Prostate gland (tissue), 2 donors: ENCODE measurements at regions not wholly inside any gene's neighbourhood (a gene's known extent, or its start where the extent isn't known, plus 50 kb on each side); places are given as distances from the start of the nearest gene placed in this dataset.

Experiments used
- DNase-seq: peaks from one replicate; pipeline ENCODE4 v3.0.0-alpha.2; 2019; ENCODE audit warnings: low spot score
- H3K27ac ChIP-seq, 2 donors: fragments of 200-600 bp; sonication (generic); 2 replicates each; pipeline ENCODE4 v1.5.1; 2017 to 2019
- H3K27me3 ChIP-seq: fragments of 200-600 bp; sonication (generic); replicated peaks from 2 replicates; pipeline ENCODE4 v1.5.1; 2019; ENCODE audit not compliant: insufficient read depth
- H3K36me3 ChIP-seq, 2 donors: fragments of 200-600 bp; sonication (generic); 1 replicate in 1 of 2; 2 replicates in 1 of 2; pipeline versions ENCODE4 v1.5.1 to v1.8.1; 2017 to 2019
- H3K4me1 ChIP-seq: fragments of 200-600 bp; sonication (generic); replicated peaks from 2 replicates; pipeline ENCODE4 v1.5.1; 2019
- H3K4me3 ChIP-seq, 2 donors: fragments of 200-600 bp; sonication (generic); 2 replicates each; pipeline ENCODE4 v1.5.1; 2017 to 2019
- H3K9me3 ChIP-seq: fragments of 200-600 bp; sonication (generic); 2 replicates; pipeline ENCODE4 v1.5.1; 2017
- POLR2A ChIP-seq: fragments of 450-650 bp; IDR thresholded peaks from one replicate; pipeline ENCODE4 v1.6.1; 2016; ENCODE audit warnings: antibody characterized with exemption, mild to moderate bottlenecking
- POLR2AphosphoS5 ChIP-seq: sonication (generic); formaldehyde crosslinking; IDR thresholded peaks from one replicate; pipeline ENCODE4 v1.6.1; 2017; ENCODE audit warnings: antibody characterized with exemption
- WGBS: methylation state at CpG from one replicate; pipeline ENCODE4 v1.1.5; 2018; 5-methylcytosine and 5-hydroxymethylcytosine counted together
- intact Hi-C: fragments of 100-400 bp; cut with DNase I; formaldehyde crosslinking; loops from one replicate; pipeline ENCODE4 v1.14.2; 2022
- TF ChIP-seq, protein P1 (sequence below), 4 experiments: fragments of 200-600 bp in 2 of 4; fragments of 450-650 bp in 2 of 4; sonication (generic) in 2 of 4; IDR thresholded peaks; 1 replicate in 3 of 4; 2 replicates in 1 of 4; pipeline ENCODE4 v1.5.1; 2016 to 2019; ENCODE audit warnings: antibody characterized with exemption in 4 of 4, mild to moderate bottlenecking in 2 of 4, moderate library complexity in 2 of 4

DNA sequence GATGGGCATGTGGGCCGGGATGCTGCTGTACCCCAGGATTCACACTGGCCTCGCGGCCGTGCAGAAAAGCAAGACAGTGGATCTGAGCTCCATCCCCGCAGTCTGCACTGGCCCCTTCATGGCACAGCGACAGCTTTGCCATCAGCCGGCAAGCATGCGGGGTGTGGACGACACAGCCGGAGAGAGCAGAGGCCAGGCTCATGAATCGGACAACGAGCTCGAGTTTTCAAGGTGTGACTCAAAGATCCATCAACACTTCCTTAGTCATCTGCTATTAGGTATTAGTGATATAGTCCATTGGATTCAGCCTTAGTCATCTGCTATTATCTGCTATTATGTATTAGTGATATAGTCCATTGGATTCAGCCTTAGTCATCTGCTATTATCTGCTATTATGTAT, 254.7 kb downstream of the KLF6 start:
- intact Hi-C loops, result no loop called here
- TF ChIP-seq, protein P1, sequence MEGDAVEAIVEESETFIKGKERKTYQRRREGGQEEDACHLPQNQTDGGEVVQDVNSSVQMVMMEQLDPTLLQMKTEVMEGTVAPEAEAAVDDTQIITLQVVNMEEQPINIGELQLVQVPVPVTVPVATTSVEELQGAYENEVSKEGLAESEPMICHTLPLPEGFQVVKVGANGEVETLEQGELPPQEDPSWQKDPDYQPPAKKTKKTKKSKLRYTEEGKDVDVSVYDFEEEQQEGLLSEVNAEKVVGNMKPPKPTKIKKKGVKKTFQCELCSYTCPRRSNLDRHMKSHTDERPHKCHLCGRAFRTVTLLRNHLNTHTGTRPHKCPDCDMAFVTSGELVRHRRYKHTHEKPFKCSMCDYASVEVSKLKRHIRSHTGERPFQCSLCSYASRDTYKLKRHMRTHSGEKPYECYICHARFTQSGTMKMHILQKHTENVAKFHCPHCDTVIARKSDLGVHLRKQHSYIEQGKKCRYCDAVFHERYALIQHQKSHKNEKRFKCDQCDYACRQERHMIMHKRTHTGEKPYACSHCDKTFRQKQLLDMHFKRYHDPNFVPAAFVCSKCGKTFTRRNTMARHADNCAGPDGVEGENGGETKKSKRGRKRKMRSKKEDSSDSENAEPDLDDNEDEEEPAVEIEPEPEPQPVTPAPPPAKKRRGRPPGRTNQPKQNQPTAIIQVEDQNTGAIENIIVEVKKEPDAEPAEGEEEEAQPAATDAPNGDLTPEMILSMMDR (IDR thresholded peaks at IDR 0.05), result no peak
- no peak for TF ChIP-seq POLR2A
- TF ChIP-seq POLR2AphosphoS5, result no peak
- Histone ChIP-seq H3K9me3 (no peaks in the 10 kb centered on the region), H3K36me3 (no peaks in the 10 kb centered on the region), H3K27me3 (no peaks in the 10 kb centered on the region), H3K27ac (no peak overlapping the region), H3K4me1 (no peaks in the 10 kb centered on the region), H3K4me3 (no peak overlapping the region)
- no peak for DNase-seq
- WGBS, result 95% methylated on average over 13 of the region's 13 CpGs

DNA sequence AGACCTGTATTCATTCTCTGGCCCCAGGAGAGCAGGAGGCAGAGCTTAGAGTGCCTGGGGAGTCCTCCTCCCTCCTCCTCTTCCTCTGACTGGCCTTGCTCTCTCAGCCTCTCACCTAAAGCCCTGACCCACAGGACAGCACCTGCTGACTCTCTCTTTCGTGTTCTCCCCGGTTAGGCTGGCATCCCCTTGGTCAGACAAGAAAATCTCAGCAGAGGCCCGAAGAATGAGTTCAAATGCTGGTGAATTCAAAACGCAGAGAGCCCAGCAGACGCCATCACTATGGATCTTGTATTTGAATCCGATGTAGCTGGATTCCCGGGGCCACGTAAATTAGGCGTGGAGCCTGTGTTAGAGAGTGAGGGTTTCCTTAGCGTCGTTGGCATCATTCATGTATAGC, 255.3 kb downstream of the KLF6 start:
- intact Hi-C loops, result no loop called here
- WGBS, result 94% methylated on average over 11 of the region's 11 CpGs
- TF ChIP-seq POLR2A, result no peak
- TF ChIP-seq, protein P1 (IDR thresholded peaks at IDR 0.05), result no peak
- no peak for TF ChIP-seq POLR2AphosphoS5

DNA sequence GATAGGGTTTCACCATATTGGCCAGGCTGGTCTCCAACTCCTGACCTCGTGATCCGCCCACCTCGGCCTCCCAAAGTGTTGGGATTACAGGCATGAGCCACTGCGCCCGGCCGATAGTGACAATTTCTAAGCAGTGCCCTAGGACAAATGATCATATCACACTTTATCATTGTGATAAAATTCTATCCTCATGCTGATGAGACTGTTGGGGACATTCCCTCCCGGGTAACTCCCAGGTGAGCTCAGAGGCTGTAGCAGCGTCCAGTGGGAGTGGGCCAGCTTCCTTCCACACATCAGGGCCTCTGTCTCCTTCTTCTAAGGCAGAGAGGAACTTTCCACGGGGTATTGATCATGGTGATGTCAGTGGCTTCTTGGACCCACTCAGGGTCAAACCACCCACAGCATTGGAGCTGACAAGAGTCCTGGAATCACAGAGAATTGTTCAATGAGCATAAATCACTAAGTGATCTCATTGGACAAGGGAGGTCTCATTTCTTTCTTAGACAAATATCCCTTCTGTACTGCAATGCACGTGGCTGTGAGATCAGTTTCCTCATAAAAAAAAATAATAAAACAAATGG, 256.1 kb downstream of the KLF6 start:
- intact Hi-C loops, result no loop called here
- TF ChIP-seq POLR2A, result no peak
- TF ChIP-seq, protein P1 (IDR thresholded peaks at IDR 0.05), result no peak
- TF ChIP-seq POLR2AphosphoS5, result no peak
- no peaks in the 10 kb centered on the region for H3K9me3 ChIP-seq
- H3K27ac ChIP-seq, result no peak overlapping the region
- no peak for DNase-seq
- no peaks in the 10 kb centered on the region for H3K27me3 ChIP-seq
- H3K4me3 ChIP-seq, result no peak overlapping the region
- H3K36me3 ChIP-seq, result no peaks in the 10 kb centered on the region
- H3K4me1 ChIP-seq, result no peaks in the 10 kb centered on the region
- WGBS, result 82% methylated on average over 10 of the region's 10 CpGs

More for the DNA sequence above, 255.3 kb downstream of the KLF6 start:
- Histone ChIP-seq H3K27me3 (no peaks in the 10 kb centered on the region), H3K4me1 (no peaks in the 10 kb centered on the region), H3K27ac (no peak overlapping the region), H3K9me3 (no peaks in the 10 kb centered on the region), H3K36me3 (no peaks in the 10 kb centered on the region), H3K4me3 (no peak overlapping the region)
- DNase-seq, result no peak

DNA sequence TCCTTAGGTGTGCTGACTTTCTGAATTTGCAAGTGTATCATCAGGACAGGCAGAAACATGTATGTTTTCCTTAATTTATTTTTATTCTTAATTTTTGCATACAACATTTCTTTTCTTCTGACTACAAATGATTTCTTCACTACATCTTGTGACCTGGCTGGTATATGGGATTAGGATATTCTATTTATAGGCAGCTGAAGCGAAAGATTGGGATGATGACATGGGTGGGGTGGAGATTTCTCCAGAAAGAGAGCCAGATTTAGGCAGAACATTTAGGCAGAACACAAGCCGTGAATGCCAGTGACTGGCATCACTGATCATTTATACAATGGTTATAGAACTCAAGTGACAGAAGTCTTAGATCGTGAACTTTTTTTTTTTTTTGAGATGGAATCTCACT, 256.7 kb downstream of the KLF6 start:
- intact Hi-C loops, result no loop called here
- no peaks in the 10 kb centered on the region for H3K36me3 ChIP-seq
- TF ChIP-seq, protein P1 (IDR thresholded peaks at IDR 0.05), result no peak
- TF ChIP-seq POLR2A (no peak), POLR2AphosphoS5 (no peak)
- no peak overlapping the region for H3K4me3 ChIP-seq
- DNase-seq, result no peak
- H3K9me3 ChIP-seq, result no peaks in the 10 kb centered on the region
- no peak overlapping the region for H3K27ac ChIP-seq
- 93% methylated on average over 3 of the region's 3 CpGs for WGBS
- no peaks in the 10 kb centered on the region for H3K4me1 ChIP-seq
- H3K27me3 ChIP-seq, result no peaks in the 10 kb centered on the region

DNA sequence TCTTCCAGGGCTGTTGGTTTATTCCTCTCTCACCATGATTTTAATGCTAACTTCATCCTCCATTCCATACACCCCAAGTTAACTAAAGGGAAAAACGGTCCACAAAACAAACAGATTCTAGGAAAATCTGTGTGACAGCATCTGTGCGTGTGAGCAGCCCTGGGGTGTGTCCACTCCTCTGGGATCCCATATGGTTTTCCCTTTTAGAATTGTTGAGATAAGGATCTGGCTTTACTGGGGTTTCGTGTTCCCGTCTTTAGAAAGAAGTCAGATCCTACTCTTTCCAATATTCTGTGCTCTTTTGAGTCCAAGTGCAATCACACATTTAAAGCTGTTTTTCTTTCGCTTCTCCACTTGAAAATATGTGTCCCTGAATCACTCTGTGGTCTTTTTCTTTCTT, 257.1 kb downstream of the KLF6 start:
- DNase-seq, result no peak
- H3K4me3 ChIP-seq, result no peak overlapping the region
- WGBS, result 52% methylated on average over 5 of the region's 5 CpGs
- TF ChIP-seq POLR2A, result no peak
- TF ChIP-seq, protein P1 (IDR thresholded peaks at IDR 0.05), result no peak
- no peak for TF ChIP-seq POLR2AphosphoS5
- no peaks in the 10 kb centered on the region for H3K36me3 ChIP-seq
- H3K9me3 ChIP-seq, result no peaks in the 10 kb centered on the region
- H3K27ac ChIP-seq, result no peak overlapping the region
- H3K27me3 ChIP-seq, result no peaks in the 10 kb centered on the region
- no peaks in the 10 kb centered on the region for H3K4me1 ChIP-seq
- intact Hi-C loops, result no loop called here
